Activated CD4-positive, CD25-positive, alpha-beta regulatory T cell treated with anti-CD3 and anti-CD28 coated beads, Interleukin-2, amount 50 U/mL, for 72 hours (primary cell): ENCODE measurements at regions not wholly inside any gene's neighbourhood (a gene's known extent, or its start where the extent isn't known, plus 50 kb on each side); places are given as distances from the start of the nearest gene placed in this dataset.

Source experiments
- DNase-seq: peaks from one replicate; pipeline ENCODE4 v3.0.0; 2021

GRCh38 chr10:43965918-43966570 lies 317.4 kb upstream of the ZNF32 start:
- DNase-seq, result no peak

DNA sequence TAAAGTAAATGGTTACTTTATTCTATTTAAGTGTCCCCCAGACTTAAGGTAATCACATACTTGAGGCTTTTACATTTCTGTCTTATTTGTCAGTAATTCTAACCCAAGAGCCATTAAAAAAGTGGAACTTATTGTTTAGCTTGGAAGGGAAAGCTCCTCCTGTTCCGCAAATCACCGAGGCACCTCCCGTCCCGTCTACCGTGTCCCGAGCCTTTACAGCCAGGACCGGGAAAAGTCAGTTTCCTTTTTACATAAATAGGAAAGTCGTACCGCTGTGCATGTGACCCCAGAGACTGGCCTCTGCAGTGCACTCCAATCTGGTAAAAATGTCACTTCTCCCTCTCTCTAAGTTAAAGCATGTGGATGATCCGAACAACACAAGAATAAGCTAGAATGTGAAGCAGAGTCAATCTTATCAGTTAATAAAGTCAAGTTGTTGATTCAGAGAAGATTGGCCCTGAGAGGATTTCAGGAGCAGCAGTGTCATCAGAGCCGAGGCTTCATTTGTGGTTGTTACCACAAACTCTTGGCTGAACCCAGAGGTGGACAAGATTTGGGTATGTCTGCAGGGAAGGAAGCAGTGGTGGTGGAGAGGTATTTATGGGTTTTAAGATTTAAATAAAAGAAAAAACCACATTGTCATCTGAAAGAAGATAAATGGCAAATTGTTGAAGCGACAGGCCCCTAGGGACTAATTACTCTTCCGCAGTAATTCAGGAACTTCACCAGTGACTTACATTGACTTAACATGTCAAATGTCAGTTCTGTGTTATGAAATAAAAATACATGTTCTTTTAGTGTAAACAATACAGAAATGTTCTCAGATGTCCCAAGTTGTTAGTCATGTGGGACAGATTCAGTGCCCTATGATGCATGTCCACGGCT lies 316.6 kb upstream of the ZNF32 start:
- no peak for DNase-seq

DNA sequence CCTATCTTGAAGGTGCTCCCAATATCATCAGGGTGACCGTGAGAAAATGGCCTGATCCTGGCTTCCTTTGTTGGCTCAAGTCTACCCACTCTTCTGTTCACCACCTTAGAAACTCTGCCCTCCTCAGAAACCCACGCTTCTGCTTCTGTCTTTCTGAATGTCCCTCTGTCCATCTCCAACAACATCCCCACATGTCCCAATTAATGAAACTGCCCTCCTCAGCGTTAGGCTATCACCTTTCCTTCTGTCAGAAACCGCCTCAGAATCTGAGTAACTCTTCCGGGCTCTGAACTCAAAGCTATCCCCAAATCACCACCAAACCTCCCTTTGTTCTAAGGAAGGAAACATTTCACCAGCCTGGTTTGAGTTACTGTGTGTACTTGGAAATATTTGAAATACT lies 315.8 kb upstream of the ZNF32 start:
- DNase-seq, result no peak

- DNase-seq, result no peak
These were observed 315.2 kb upstream of the ZNF32 start for GRCh38 chr10:43963793-43964425.

DNA sequence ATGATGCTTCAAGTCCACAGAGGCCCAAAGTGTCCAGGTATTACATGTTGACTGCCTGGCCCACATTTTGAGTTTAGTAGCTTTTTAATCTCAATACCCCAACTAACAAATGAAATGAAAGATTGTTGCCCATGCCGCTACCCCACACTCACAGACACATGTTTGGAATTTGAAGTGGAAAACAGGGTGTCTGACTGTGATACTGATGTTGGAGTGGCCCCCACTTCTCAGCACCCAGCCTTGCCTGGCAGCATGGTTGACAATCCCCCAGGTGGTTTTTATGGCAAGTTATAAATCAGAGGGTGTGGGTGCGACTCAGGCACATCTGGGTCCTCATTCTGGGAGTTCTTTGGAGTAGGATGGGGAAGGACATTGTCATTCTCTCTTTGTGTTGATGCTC lies 314.7 kb upstream of the ZNF32 start:
- DNase-seq, result no peak

DNA sequence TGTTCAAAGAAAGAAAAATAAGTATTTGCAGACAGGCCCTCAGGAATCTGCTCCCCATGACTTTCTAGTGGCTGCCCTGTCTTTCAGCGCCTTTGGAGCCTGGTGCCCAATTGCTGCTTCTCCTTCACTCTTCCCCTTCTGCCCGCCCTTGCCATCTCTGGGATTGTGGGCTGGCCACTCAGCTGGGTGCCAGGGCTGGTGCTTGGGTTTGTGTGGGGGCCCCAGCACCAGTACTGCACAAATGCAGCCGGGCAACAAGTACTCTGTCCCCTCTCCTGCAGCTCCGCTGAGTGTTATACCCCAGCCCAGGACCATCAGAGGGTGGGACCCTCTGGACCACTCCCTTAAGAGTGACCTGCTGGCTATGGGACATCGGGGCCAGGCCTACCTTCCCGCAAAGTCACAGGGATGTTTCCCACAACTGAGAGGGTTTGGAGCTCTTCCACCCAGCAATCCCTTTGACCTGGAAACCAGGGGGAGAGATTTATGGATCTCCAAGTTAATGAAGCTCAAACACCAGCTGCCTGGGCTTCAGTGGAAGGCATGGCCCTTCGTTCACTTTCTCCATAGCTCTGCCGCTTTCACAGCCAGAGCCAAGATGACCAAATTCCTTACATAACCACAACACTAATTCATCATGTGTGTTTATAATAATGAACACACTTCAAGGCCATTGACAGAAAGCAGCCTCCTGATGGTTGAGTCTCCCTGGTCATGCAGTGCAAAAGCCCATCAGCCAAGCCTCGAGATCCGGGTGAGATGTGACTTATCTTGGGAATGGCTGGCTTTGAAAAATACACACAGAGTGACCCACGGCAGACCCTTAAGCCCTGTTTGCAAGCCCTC lies 313.9 kb upstream of the ZNF32 start:
- no peak for DNase-seq

DNA sequence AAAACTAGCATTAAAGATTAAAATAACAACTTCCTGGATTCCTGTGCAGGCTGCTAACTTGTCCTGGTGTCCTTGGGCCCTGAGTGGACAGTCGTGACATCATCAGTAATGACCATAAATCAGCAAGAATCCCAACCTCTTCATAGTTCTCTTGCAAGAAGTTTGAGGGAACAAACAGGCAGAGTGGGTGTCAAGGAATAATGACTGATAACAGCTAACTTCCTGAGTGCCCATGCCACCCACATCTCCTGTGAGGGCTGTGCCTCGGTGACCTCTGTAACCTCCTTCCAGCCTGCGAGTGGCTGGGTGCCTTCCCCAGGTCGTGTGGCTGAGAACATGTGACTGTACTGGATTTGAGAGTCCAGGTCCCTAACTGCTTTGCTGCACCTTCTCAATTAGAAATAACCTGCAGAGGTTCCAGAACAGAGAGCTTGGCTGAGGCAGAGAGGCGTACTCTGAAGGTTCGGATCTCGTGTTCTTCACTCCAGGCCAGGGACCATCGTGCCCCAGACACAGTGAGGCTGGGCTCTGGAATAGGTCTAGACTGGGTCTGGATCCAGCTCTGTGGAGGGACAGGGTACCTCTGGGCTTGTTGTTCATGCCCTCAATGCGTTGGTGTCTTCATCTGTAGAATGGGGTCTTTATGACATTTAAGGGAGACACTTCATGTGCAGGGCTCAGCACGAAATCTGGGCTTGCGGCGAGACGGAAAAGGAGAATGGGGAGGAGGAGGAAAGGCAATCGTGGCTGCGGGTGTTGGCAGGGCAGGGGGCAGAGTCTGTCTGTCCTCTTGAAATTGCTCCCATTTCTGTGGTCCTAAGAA lies 313.1 kb upstream of the ZNF32 start:
- no peak for DNase-seq

- no peak for DNase-seq
These were observed 312.3 kb upstream of the ZNF32 start for GRCh38 chr10:43960981-43961380.

- DNase-seq, result no peak
These were observed 311.8 kb upstream of the ZNF32 start for GRCh38 chr10:43960477-43960876.

DNA sequence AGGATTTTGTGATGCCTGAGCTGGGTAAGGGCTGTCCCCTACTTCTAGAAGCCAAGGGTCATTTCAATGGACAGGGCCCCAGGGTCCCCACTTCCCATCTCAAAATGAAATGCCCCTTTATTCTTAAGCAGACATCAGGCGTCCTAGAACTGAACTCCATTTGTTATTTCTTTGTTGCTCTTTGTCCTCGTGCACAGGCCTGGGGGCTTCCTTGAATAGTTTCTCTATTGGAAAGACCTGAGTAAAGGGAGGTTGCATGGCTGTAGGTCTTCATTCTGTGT lies 311.4 kb upstream of the ZNF32 start:
- DNase-seq, result no peak

DNA sequence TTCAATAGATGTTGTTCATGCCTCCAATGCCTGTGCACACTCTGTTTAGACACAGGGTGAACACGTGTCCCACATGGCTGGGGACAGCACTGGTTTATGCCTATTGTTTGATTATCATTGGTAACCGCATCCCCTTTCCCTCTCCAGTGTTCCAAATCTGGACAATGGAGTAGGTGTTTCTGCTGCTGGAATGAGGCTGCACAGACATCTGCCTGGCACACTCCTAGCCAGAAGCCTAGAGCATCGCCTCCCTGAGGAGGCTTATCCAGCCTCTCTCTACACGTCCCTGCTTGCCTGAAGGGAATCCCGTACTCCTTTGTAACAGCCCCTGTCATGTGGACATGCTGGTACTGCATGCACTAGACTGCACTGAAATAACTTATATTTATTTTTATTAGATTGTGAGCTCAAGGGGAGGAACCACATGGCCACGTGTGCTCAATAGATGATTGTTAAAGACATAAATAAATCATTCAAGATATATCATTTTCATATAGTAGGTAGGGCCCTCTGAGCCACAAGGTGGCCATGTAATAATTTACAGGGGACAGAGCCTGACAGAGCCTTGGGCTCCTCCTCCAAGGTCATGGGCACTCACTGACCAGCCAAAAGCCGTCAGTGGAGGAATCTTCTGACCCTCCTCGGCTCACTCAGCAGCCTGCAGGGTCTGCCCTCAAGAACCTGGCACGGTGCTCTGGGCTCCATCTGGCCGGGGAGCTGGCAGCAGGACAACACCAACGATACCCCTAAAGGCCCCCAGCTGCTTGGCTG lies 310.9 kb upstream of the ZNF32 start:
- DNase-seq, result no peak

DNA sequence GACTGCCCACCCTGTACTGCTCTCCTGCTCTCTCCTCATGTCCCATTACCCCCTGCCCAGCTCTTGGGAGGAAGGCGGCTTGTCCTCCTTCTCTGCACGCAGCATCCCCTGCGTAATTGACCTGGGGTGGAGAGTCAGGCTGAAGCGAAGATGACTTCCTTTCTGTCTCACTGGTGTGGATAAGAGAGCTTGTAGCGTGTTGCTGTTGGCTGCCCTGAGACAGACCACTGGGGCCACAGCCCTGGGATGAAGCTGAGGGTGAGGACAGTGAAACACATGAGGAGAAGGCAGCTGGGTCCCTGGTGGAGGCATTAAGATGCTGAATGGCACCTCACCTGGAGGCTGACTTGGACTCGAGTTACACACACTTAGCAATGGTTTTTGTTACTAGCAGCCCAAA lies 310.3 kb upstream of the ZNF32 start:
- DNase-seq, result no peak

DNA sequence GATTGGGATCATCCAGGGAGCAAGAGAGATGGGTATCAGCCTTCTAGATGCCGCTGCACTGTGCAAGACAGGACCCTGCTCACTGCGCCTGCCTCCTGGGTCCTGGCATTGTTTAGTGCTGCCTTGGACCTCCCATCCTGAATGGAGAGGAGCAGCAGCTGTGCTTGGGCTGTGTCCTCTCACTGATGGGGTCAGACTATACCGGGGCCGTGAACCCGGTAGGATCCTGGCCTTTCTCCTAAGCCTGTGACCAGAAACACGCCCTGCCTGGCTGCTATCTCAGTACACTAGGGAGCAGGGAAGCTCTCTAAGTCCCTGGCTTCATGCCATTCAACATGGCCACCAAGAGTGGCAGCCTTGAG lies 309.4 kb upstream of the ZNF32 start:
- DNase-seq, result no peak

DNA sequence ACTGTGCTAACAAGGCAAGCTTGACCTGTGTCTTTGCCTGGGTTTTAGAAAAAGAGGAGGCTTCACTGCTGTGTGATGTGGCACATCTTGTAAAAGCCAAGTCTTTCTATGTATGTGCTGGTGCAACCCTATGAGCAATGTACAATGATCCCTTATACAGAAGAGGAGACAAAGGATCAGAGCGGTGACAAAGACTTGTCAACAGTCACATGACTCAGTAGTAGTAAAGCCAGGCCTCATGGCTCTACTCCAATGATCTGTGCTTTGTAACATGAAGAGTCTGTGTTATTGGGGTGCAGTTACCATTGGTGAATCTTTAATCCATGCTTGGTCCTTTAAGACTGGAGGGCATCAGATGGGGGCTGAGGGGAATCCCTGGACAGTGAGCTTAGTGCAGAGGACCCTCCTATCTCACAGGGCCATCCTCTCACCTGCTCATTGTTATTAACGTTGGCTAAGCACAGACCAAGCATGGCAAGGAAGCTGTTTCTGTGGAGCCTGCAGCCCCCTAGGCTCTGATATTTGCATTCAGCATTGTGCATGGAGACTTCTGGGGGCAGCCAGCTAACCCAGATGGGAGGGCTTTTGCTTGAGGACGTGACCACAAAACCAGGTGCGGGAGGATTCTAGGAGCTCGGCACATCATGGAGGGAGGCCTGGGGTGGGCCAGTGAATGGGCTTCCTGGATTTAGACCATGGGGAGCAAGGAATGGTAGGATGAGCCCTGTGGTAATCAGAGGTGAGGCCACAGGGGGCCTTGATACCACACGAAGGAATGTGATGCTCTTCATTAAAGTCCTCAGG lies 308.8 kb upstream of the ZNF32 start:
- DNase-seq, result no peak

GRCh38 chr10:43955978-43956377 lies 307.3 kb upstream of the ZNF32 start:
- DNase-seq, result no peak

- no peak for DNase-seq
These were observed 306.4 kb upstream of the ZNF32 start for GRCh38 chr10:43955002-43955596.

GRCh38 chr10:43953672-43954071 lies 305.0 kb upstream of the ZNF32 start:
- no peak for DNase-seq

GRCh38 chr10:43952760-43953159 lies 304.1 kb upstream of the ZNF32 start:
- no peak for DNase-seq

- DNase-seq, result no peak
These were observed 300.7 kb upstream of the ZNF32 start for GRCh38 chr10:43949351-43949750.

GRCh38 chr10:43946445-43946844 lies 297.8 kb upstream of the ZNF32 start:
- DNase-seq, result no peak
